HG02798 (cell line): ENCODE measurements at regions not wholly inside any gene's neighbourhood (a gene's known extent, or its start where the extent isn't known, plus 50 kb on each side); places are given as distances from the start of the nearest gene placed in this dataset.
"Not testable (repeated sequence)": the region's sequence is repeated elsewhere in the genome, so short reads cannot be mapped to it uniquely, and the experiment has no call there.

ENCODE experiments used
- ATAC-seq: cut with Tn5 transposase; IDR thresholded peaks from one replicate; pipeline ENCODE4 v1.9.1; 2021; ENCODE audit warnings: mild to moderate bottlenecking; ENCODE audit not compliant: unreplicated experiment, poor library complexity

GRCh38 chr7:138169441-138169851 lies 93.2 kb downstream of the AKR1D1 start:
- ATAC-seq = no peak

DNA sequence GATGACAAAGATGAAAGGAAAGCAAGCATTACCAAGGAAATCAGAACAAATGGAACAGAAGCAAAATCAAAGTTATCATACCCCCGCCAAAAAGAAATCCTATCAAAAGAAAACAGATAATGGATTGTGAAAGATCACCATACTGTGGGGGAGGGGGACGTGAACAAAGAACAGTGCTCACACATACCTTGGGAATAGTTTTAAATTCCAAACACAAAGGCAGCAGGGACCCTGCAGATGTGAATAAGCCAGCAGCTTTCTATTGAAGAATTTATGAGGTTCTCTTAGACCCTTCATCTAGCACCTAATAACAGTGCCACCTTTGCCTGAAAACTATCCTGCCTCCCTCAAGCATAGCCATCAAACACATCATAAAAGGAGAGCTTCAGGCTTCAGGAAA lies 94.0 kb downstream of the AKR1D1 start:
- no peak for ATAC-seq

GRCh38 chr7:138170959-138171703 lies 94.9 kb downstream of the AKR1D1 start:
- ATAC-seq = peak; percentile 94

- ATAC-seq = no peak
Measured at GRCh38 chr7:138173548-138173947, 97.3 kb downstream of the AKR1D1 start.

DNA sequence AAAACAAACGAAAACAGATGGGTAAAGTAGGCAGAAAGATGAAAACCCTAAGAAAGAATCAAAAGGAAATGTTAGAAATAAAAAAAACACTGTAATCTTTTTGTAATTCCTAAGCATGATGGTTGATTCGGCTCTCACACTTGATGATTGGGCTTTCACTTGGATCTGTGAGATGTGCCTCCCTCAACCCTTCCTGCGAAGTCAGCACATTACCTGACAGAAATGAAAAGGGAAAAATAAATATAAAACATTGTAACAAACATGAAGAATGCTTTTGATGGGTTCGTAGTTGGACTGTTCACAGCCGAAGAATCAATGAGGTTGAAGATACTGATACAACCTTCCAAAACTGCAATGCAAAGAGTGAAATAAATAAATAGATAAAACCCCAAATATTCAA lies 99.8 kb downstream of the AKR1D1 start:
- ATAC-seq = no peak

DNA sequence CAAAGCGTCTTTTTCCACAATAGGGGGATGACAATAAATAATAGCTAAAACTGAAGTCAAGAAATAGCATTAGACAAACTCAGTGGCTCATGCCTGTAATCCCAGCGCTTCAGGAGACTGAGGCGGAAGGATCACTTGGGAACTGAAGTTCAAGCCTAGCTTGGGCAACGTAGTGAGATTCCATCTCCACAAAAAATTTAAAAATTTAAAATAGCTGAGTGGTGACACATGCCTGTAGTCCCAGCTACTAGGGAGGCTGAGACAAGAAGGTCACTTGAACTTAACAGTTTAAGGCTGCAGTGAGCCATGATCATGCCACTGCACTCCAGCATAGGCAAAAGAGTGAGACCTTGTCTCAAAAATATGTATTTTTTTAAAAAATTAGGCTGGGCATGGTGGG lies 107.9 kb downstream of the AKR1D1 start:
- ATAC-seq = no peak

DNA sequence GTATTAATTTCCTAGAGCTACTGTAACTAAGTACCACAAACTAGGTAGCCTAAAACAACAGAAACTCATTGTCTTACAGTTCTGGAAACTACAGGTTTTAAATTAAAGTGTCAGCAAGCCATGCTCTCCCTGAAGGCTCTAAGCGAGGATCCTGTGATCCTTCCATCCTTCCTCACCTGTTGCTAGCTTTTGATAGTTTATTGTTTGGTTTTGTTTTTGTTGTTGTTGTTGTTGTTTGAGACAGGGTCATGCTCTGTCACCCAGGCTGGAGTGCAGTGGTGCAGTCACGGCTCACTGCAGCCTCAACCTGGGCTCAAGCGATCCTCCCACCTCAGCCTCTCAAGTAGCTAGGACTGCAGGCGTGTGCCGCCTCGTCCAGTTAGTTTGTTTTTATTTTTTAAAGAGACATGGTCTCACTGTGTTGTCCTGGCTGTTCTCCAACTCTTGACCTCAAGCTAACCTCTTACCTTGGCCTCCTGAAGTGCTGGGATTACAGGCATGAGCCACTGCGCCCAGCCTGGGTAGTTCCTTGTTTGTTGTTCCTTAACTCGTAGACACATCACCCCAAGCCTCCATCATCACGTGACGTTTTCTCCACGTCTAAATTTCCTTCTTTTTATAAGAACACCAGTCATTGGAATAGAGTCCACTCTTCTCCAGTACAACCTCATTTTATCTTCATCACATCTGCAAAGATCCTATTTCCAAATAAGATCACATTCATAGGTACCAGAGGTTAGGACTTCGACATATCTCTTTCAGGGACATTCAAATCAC lies 109.1 kb downstream of the AKR1D1 start:
- no peak for ATAC-seq

DNA sequence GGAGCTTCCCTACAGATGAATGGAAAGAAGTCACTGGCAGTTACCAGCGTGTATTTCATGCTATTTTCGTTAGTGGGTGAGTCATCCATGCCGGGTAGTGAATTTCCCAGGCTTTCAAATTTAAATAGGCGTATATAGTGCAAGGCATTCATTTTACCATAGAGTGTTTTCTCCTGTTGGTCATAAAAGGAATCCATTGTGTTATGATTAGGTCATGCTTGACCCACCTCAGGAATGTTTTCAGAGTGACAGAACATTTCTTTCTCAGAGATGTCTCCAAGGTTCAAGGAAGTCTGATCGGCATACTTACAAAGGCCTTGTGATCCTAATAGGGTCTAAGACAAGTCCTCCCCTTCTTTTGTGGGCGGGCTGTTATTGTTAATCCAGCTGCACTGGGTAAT lies 110.7 kb downstream of the AKR1D1 start:
- ATAC-seq = no peak

- ATAC-seq = no peak
Measured at GRCh38 chr7:138188290-138188858, 112.1 kb downstream of the AKR1D1 start.

- ATAC-seq = no peak
Measured at GRCh38 chr7:138194567-138194966, 118.3 kb downstream of the AKR1D1 start.

- ATAC-seq = no peak
Measured at GRCh38 chr7:138195151-138195571, 118.9 kb downstream of the AKR1D1 start.

DNA sequence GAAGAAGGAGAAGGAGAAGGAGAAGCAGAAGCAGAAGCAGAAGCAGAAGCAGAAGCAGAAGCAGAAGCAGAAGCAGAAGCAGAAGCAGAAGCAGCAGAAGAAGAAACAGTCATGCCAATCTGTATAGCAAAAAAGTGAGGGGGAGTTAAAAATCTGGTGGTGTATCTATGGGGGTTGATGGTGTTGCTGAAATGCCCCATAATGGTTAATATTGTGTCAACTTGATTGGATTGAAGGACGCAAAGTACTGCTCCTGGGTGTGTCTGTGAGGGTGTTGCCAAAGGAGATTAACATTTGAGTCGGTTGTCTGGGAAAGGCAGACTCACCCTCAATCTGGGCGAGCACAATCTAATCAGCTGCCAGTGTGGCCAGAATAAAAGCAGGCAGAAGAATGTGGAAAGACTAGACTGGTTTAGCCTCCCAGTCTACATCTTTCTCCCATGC lies 120.3 kb downstream of the AKR1D1 start:
- ATAC-seq = not testable (repeated sequence)

GRCh38 chr7:138196971-138197896 lies 121.0 kb downstream of the AKR1D1 start:
- ATAC-seq = no peak

GRCh38 chr7:138204285-138204981 lies 128.2 kb downstream of the AKR1D1 start:
- ATAC-seq = no peak

- no peak for ATAC-seq
Measured at GRCh38 chr7:138204982-138205298, 128.7 kb downstream of the AKR1D1 start.

GRCh38 chr7:138205614-138206150 lies 129.4 kb downstream of the AKR1D1 start:
- ATAC-seq = no peak

DNA sequence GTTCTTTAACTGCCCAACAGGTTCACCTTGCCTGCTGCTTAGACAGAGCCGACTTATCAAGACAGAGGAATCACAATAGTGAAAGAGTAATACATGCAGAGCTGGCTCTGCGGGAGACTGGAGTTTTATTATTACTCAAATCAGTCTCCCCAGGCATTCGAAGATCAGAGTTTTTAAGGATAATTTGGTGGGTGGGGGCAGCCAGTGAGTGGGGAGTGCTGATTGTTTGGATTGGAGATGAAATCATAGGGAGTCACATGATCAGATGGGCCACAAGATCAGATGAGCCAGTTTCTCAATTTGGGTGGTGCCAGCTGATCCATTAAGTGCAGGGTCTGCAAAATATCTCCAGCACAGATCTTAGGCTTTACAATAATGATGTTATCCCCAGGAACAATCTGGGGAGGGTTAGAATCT lies 131.3 kb downstream of the AKR1D1 start:
- ATAC-seq = no peak

- ATAC-seq = no peak
Measured at GRCh38 chr7:138208142-138208570, 131.9 kb downstream of the AKR1D1 start.

GRCh38 chr7:138208864-138209263 lies 132.6 kb downstream of the AKR1D1 start:
- no peak for ATAC-seq
